ENCODE measurements at regions not wholly inside any gene's neighbourhood (a gene's known extent, or its start where the extent isn't known, plus 50 kb on each side); places are given as distances from the start of the nearest gene placed in this dataset.
"Not testable (repeated sequence)": the region's sequence is repeated elsewhere in the genome, so short reads cannot be mapped to it uniquely, and the experiment has no call there.

GRCh38 chr7:8809320-8809719 lies 375.9 kb downstream of the NXPH1 start:
- DNase-seq (ENCODE audit: low read depth): no peak
- in situ Hi-C loops (cut with HindIII; ENCODE audit: low pct_unique_long_range_greater_than_20kb, low sequenced_read_pairs): no loop called here

DNA sequence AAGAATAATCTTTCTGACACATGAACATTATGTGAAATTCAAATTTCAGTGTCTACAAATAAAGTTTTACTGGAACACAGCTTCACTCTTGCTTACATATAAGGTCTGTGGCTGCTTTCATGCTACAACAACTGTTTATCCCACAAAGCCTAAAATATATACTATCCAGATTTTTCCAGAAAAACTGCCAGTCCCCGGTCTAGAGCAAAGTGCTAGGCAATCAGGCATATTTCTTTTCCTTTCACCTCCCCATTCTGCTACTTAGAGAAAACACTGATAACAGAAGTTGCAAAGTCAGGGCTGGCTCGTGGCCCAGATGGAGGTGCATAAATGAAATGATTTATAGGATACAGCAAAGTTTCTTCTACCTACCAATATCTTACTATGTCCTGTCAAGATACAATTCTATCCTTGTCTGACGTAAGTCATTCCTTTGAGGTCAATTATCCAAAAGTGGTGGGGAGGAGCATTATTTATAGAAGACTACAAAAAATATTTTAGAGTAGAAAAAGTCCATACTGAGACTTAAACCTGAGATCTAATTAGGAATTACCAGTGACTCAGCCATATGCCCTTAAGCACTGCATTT lies 384.1 kb downstream of the NXPH1 start:
- in situ Hi-C loops (cut with HindIII; ENCODE audit: low pct_unique_long_range_greater_than_20kb, low sequenced_read_pairs): no loop called here
- no peak for DNase-seq (ENCODE audit: low read depth)

DNA sequence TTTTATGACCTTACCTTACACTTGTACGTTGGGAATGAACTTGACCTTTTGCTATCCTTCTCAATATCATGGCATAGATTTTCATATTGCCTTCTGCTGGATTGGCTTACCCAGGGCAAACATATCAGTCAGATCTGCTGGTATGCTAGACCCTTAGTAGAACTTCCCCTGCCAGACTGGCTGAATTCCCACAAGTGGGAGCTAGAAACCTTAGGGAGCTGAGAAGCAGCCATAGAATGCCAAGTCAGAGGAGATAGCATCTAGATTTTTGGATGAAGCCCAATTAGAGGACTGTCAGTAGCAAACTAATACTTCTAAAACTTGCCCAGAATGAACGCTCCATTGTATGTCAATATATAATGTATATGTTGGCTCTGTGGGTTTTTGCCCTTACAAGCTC lies 385.0 kb downstream of the NXPH1 start:
- no peak for DNase-seq (ENCODE audit: low read depth)
- in situ Hi-C loops (cut with HindIII; ENCODE audit: low pct_unique_long_range_greater_than_20kb, low sequenced_read_pairs): no loop called here

DNA sequence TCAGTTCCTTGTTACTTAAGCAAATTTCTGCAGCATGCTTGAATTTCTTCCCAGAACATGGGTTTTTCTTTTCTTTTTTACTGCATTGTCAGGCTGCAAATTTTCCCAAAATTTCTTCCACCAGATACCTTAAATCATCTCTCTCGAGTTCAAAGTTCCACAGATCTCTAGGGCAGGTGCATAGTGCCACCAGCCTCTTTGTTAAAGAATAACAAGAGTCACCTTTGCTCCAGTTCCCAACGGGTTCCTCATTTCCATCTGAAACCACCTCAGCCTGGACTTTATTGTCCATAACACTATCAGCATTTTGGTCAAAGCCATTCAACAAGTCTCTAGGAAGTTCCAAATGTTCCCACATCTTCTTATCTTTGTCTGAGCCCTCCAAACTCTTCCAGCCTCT lies 389.2 kb downstream of the NXPH1 start:
- in situ Hi-C loops (cut with HindIII; ENCODE audit: low pct_unique_long_range_greater_than_20kb, low sequenced_read_pairs): no loop called here

GRCh38 chr7:8823486-8823885 lies 390.1 kb downstream of the NXPH1 start:
- in situ Hi-C loops (cut with HindIII; ENCODE audit: low pct_unique_long_range_greater_than_20kb, low sequenced_read_pairs): no loop called here
- no peak for DNase-seq (ENCODE audit: low read depth)

More for the DNA sequence above, 389.2 kb downstream of the NXPH1 start:
- DNase-seq (ENCODE audit: low read depth): no peak

DNA sequence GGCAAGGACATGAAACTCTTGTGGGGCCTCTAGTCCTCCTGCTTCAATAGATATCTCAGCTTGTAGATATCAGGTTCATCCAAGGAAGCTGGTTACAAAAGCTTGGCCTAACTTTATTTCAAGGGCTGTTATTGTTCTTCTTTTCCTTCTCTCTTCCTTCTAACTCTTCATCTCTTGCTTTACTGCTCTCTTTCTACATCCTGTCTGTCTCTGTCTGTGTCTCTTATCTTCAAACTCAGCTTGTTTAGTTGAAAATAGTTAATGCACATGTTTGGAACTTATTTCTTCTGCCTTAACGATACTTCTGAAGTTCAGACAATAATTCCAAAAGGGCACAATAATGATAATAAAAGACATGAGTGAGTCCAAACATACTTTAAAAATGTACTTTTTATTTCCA lies 393.9 kb downstream of the NXPH1 start:
- in situ Hi-C loops (cut with HindIII; ENCODE audit: low pct_unique_long_range_greater_than_20kb, low sequenced_read_pairs): no loop called here
- no peak for DNase-seq (ENCODE audit: low read depth)

DNA sequence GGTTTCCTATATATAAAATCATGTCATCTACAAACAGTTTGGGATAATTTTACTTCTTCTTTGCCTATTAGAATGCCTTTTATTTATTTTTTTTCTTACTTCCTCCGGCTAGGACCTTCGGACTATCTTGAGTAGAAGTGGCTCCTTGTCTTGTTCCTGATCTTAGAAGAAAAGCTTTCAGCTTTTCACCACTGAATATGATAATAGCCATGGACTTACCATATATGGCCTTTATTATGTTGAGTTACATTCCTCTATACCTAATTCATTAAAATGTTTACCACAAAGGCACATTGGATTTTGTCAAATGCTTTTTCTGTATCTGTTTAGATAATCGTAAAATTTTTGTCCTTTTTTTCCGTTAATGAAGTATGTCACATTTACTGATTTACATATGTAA lies 395.7 kb downstream of the NXPH1 start:
- in situ Hi-C loops (cut with HindIII; ENCODE audit: low pct_unique_long_range_greater_than_20kb, low sequenced_read_pairs): no loop called here
- no peak for DNase-seq (ENCODE audit: low read depth)

GRCh38 chr7:8831376-8831775 lies 398.0 kb downstream of the NXPH1 start:
- no peak for DNase-seq (ENCODE audit: low read depth)
- in situ Hi-C loops (cut with HindIII; ENCODE audit: low pct_unique_long_range_greater_than_20kb, low sequenced_read_pairs): no loop called here

- in situ Hi-C loops (cut with HindIII; ENCODE audit: low pct_unique_long_range_greater_than_20kb, low sequenced_read_pairs): no loop called here
Measured at GRCh38 chr7:8833355-8833754, 399.9 kb downstream of the NXPH1 start.

GRCh38 chr7:8841171-8841570 lies 407.8 kb downstream of the NXPH1 start:
- in situ Hi-C loops (cut with HindIII; ENCODE audit: low pct_unique_long_range_greater_than_20kb, low sequenced_read_pairs): no loop called here
- no peak for DNase-seq (ENCODE audit: low read depth)

More at GRCh38 chr7:8833355-8833754, 399.9 kb downstream of the NXPH1 start:
- no peak for DNase-seq (ENCODE audit: low read depth)

DNA sequence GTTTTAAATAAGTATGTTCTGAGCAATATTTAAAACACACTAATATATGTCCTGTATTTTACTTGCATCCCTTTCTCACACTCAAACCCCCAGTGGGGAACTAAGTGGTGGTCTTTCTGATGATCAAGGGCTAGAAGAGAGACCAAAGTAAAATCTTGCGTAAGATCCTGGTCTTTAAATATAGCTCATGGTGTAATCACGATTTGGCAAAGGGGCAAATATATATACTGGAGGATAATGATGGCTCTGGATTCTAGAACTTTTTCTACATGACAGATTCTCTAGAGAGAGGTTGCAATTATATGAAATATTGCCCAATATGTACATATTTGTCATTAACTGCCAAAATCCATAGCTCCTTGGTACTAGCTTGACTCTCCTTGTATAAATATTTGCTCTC lies 438.3 kb downstream of the NXPH1 start:
- in situ Hi-C loops (cut with HindIII; ENCODE audit: low pct_unique_long_range_greater_than_20kb, low sequenced_read_pairs): no loop called here

GRCh38 chr7:8881916-8882315 lies 448.5 kb downstream of the NXPH1 start:
- DNase-seq (ENCODE audit: low read depth): no peak
- in situ Hi-C loops (cut with HindIII; ENCODE audit: low pct_unique_long_range_greater_than_20kb, low sequenced_read_pairs): no loop called here

More for the DNA sequence above, 438.3 kb downstream of the NXPH1 start:
- DNase-seq (ENCODE audit: low read depth): no peak

GRCh38 chr7:8885480-8886000 lies 452.1 kb downstream of the NXPH1 start:
- DNase-seq (ENCODE audit: low read depth): no peak
- in situ Hi-C loops (cut with HindIII; ENCODE audit: low pct_unique_long_range_greater_than_20kb, low sequenced_read_pairs): no loop called here

- in situ Hi-C loops (cut with HindIII; ENCODE audit: low pct_unique_long_range_greater_than_20kb, low sequenced_read_pairs); DNase-seq (ENCODE audit: low read depth): not testable (repeated sequence)
Measured at GRCh38 chr7:8890346-8890745, 456.9 kb downstream of the NXPH1 start.

DNA sequence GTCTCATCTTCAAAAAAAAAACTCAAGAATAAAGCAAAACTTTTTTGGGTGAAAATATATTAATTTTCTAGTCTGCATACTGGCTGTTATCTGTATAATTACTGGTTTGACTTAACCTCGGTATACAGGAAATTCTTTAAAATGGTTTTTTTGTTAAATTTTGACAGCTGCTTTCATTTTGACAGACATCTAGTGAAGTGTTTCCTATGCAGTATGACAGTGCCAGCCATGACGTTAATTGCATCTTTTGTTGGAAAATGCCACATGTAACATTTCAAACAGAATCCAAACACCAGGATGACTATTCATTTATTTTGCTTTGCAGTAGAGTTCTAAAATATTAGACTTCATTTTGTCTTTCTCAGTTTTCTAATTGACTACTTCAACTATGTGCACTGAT lies 460.4 kb downstream of the NXPH1 start:
- in situ Hi-C loops (cut with HindIII; ENCODE audit: low pct_unique_long_range_greater_than_20kb, low sequenced_read_pairs): no loop called here
- DNase-seq (ENCODE audit: low read depth): no peak

DNA sequence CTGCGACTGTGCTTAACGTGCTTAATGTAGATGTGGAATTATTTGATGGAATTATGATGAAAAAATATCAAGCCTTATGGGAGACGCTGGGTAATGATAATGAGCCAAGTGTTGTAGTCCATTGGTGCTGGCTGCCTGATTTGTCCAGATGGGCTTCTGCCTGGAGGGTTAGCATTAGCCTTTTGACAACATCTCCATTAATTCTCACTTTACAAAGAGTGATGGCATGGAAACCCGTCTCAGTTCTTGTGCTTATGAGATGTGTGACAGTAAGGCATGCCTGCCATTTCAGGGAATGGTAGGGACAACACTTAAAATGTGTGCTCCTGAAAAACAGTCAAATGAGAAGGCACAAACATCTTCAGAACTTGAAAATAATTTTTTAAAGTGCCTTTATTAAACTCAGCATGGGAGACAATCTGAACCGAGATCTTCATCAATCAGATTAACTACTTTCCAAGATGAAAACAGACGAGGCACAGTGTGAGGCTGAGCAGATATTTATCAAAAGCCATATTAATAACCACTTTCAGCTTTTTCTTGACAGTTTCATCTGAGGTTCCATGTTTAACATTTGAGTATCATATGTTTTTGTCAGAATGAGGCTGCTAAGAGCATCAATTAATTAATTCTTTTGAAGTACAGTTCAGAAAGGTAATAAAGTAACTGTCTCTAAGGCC lies 473.1 kb downstream of the NXPH1 start:
- DNase-seq (ENCODE audit: low read depth): no peak
- in situ Hi-C loops (cut with HindIII; ENCODE audit: low pct_unique_long_range_greater_than_20kb, low sequenced_read_pairs): no loop called here

- no peak for DNase-seq (ENCODE audit: low read depth)
- in situ Hi-C loops (cut with HindIII; ENCODE audit: low pct_unique_long_range_greater_than_20kb, low sequenced_read_pairs): no loop called here
Measured at GRCh38 chr7:8908889-8909288, 475.5 kb downstream of the NXPH1 start.

GRCh38 chr7:8913682-8914081 lies 480.3 kb downstream of the NXPH1 start:
- DNase-seq (ENCODE audit: low read depth): no peak
- in situ Hi-C loops (cut with HindIII; ENCODE audit: low pct_unique_long_range_greater_than_20kb, low sequenced_read_pairs): no loop called here

- no peak for DNase-seq (ENCODE audit: low read depth)
- in situ Hi-C loops (cut with HindIII; ENCODE audit: low pct_unique_long_range_greater_than_20kb, low sequenced_read_pairs): no loop called here
Measured at GRCh38 chr7:8921807-8922206, 488.4 kb downstream of the NXPH1 start.

GRCh38 chr7:8922726-8923125 lies 489.3 kb downstream of the NXPH1 start:
- in situ Hi-C loops (cut with HindIII; ENCODE audit: low pct_unique_long_range_greater_than_20kb, low sequenced_read_pairs): no loop called here
- no peak for DNase-seq (ENCODE audit: low read depth)

All from Caki2 (cell line).